Transverse colon (tissue), 4 donors: ENCODE measurements at regions not wholly inside any gene's neighbourhood (a gene's known extent, or its start where the extent isn't known, plus 50 kb on each side); places are given as distances from the start of the nearest gene placed in this dataset.

ENCODE experiments used
- DNase-seq: peaks from one replicate; pipeline ENCODE4 v3.0.0-alpha.2; 2019
- H3K27ac ChIP-seq, 4 donors: fragments of 200-600 bp; sonication (generic); 2 replicates each; pipeline ENCODE4 v1.5.1; 2016 to 2018; ENCODE audit warnings: inconsistent platforms in 4 of 4
- H3K27me3 ChIP-seq: fragments of 200-600 bp; sonication (generic); 2 replicates; pipeline ENCODE4 v1.5.1; 2017; ENCODE audit warnings: inconsistent platforms
- H3K36me3 ChIP-seq, 4 donors: fragments of 200-600 bp; sonication (generic); 2 replicates each; pipeline ENCODE4 v1.5.1; 2017 to 2019; ENCODE audit warnings: inconsistent platforms in 4 of 4
- H3K4me1 ChIP-seq, 4 donors: fragments of 200-600 bp; sonication (generic); 2 replicates each; pipeline ENCODE4 v1.5.1; 2017 to 2020; ENCODE audit warnings: inconsistent platforms in 4 of 4
- H3K4me3 ChIP-seq, 4 donors: fragments of 200-600 bp; sonication (generic); 1 replicate in 1 of 4; 2 replicates in 3 of 4; pipeline versions ENCODE4 v1.5.1 to v1.6.1; 2017 to 2019; ENCODE audit warnings: inconsistent platforms in 4 of 4
- H3K9me3 ChIP-seq, 2 donors: fragments of 200-600 bp; sonication (generic); 2 replicates each; pipeline ENCODE4 v1.5.1; 2017 to 2019; ENCODE audit warnings: inconsistent platforms in 2 of 2
- CTCF ChIP-seq, 5 experiments: fragments of 200-600 bp in 3 of 5; fragments of 450-650 bp in 2 of 5; sonication (generic) in 3 of 5; IDR thresholded peaks; 1 replicate in 2 of 5; 2 replicates in 3 of 5; pipeline ENCODE4 v1.5.1; 2016 to 2017; ENCODE audit warnings: antibody characterized with exemption in 5 of 5, inconsistent platforms in 3 of 5, mild to moderate bottlenecking in 2 of 5, moderate library complexity in 1 of 5
- EP300 ChIP-seq: sonication (generic); formaldehyde crosslinking; IDR thresholded peaks from one replicate; pipeline ENCODE4 v1.6.1; 2017; ENCODE audit warnings: antibody characterized with exemption, low read depth
- POLR2A ChIP-seq: fragments of 450-650 bp; IDR thresholded peaks from one replicate; pipeline ENCODE4 v1.6.1; 2016; ENCODE audit warnings: antibody characterized with exemption, mild to moderate bottlenecking, moderate library complexity
- POLR2AphosphoS5 ChIP-seq, 3 donors: sonication (generic); formaldehyde crosslinking; IDR thresholded peaks; one replicate each; pipeline ENCODE4 v1.6.1; 2016; ENCODE audit warnings: antibody characterized with exemption in 3 of 3
- WGBS, 2 donors: methylation state at CpG; one replicate each; pipeline ENCODE4 v1.1.5; 2018; ENCODE audit warnings: low coverage in 1 of 2; 5-methylcytosine and 5-hydroxymethylcytosine counted together
- in situ Hi-C, 4 donors: fragments of 200-750 bp; cut with MboI; loops; one replicate each; pipeline versions ENCODE4 v1.15.0 to v1.15.1; 2017; ENCODE audit warnings: low sequenced_read_pairs in 3 of 4, low pct_ligation_motif_present in 1 of 4, low pct_unique_long_range_greater_than_20kb in 1 of 4
- intact Hi-C: fragments of 100-400 bp; cut with DNase I; formaldehyde crosslinking; loops from one replicate; pipeline ENCODE4 v1.15.1; 2023; ENCODE audit warnings: low total_unique reads

GRCh38 chr5:118430076-118430475 is 558.3 kb downstream of the DTWD2 start:
- Histone ChIP-seq H3K9me3 (peaks cover 0 to 4% of the 10 kb centered on the region in 2 donors), H3K4me1 (no peaks in the 10 kb centered on the region), H3K36me3 (no peaks in the 10 kb centered on the region), H3K27me3 (no peaks in the 10 kb centered on the region), H3K27ac (no peak overlapping the region), H3K4me3 (no peak overlapping the region)
- in situ Hi-C loops: no loop called here
- no peak for DNase-seq
- WGBS, 2 donors: 83 to 95% methylated on average over 2 of the region's 2 CpGs
- intact Hi-C loops: no loop called here
- TF ChIP-seq CTCF (IDR thresholded peaks at IDR 0.05): no peak
- TF ChIP-seq POLR2AphosphoS5 (IDR thresholded peaks at IDR 0.05): no peak
- TF ChIP-seq POLR2A: no peak
- no peak for TF ChIP-seq EP300

- Histone ChIP-seq H3K4me1 (no peaks in the 10 kb centered on the region), H3K27ac (no peak overlapping the region), H3K4me3 (no peak overlapping the region), H3K9me3 (no peaks in the 10 kb centered on the region), H3K36me3 (no peaks in the 10 kb centered on the region), H3K27me3 (no peaks in the 10 kb centered on the region)
- in situ Hi-C loops (no loop called here), intact Hi-C loops (no loop called here)
- TF ChIP-seq CTCF (IDR thresholded peaks at IDR 0.05) (no peak), POLR2AphosphoS5 (IDR thresholded peaks at IDR 0.05) (no peak), EP300 (no peak), POLR2A (no peak)
- DNase-seq: no peak
Measured at GRCh38 chr5:118407958-118408357, 580.4 kb downstream of the DTWD2 start.

DNA sequence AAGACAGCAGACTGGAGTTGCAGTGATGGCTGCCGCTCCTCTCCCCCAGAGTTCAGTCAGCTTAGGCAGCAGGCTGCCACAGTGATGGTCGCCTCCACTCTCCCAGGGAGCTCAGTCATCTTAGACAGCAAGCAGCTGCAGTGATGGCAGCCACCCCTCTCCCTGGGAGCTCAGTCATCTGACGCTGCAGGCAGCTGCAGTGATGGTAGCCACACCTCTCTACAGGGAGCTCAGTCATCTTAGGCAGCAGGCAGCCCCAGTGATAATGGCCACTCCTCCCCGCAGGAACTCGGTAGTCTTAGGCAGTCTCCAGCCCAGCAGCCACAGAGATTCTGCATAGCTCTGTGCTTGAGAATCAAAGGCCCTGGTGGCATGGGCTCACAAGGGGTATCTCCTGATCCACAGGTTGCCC is 582.7 kb downstream of the DTWD2 start:
- Histone ChIP-seq H3K9me3 (no peaks in the 10 kb centered on the region), H3K27me3 (no peaks in the 10 kb centered on the region), H3K36me3 (no peaks in the 10 kb centered on the region), H3K27ac (no peak overlapping the region), H3K4me1 (no peaks in the 10 kb centered on the region), H3K4me3 (no peak overlapping the region)
- no peak for TF ChIP-seq POLR2AphosphoS5 (IDR thresholded peaks at IDR 0.05)
- TF ChIP-seq CTCF (IDR thresholded peaks at IDR 0.05): no peak
- no peak for TF ChIP-seq EP300
- no peak for DNase-seq
- in situ Hi-C loops (no loop called here), intact Hi-C loops (no loop called here)
- WGBS, 2 donors: 63% methylated on average over 5 of the region's 5 CpGs; no CpG with 5 or more reads in 1 of the 2 donors

DNA sequence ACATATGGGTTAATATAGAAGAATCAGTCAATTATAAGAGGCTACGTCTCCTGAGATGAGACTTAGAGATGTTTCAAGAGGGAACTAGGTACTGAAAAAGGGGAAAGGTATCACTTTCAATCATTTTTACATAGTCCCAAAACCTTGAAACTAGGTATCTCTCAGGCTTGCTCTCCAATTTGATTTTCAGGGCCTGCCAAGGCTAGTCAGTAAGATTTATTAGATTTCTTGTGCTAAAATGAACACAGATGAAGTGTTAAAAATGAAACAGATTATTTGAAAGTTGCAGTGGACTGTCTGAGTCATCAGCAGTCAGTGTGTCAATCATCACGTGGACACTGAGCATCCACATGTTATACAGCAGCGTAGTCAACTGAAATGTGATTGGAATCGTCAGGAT is 591.1 kb downstream of the DTWD2 start:
- WGBS, 2 donors: 71 to 72% methylated on average over 4 of the region's 4 CpGs
- no peak for DNase-seq
- Histone ChIP-seq H3K4me1 (no peaks in the 10 kb centered on the region), H3K36me3 (no peaks in the 10 kb centered on the region), H3K4me3 (no peak overlapping the region), H3K9me3 (no peaks in the 10 kb centered on the region), H3K27ac (no peak overlapping the region), H3K27me3 (no peaks in the 10 kb centered on the region)
- in situ Hi-C loops (no loop called here), intact Hi-C loops (no loop called here)
- no peak for TF ChIP-seq POLR2AphosphoS5 (IDR thresholded peaks at IDR 0.05)
- no peak for TF ChIP-seq EP300
- TF ChIP-seq POLR2A: no peak
- TF ChIP-seq CTCF (IDR thresholded peaks at IDR 0.05): no peak
